ENCODE measurements at regions not wholly inside any gene's neighbourhood (a gene's known extent, or its start where the extent isn't known, plus 50 kb on each side); places are given as distances from the start of the nearest gene placed in this dataset.

- no peak overlapping the region for H3K4me3 ChIP-seq (ENCODE audit: low read depth, low read length)
- DNase-seq (ENCODE audit: low read depth): no peak
- TF ChIP-seq POLR2A (IDR thresholded peaks at IDR 0.05; ENCODE audit: extremely low read depth, insufficient read length) (no peak), MYC (IDR thresholded peaks at IDR 0.05; ENCODE audit: low read depth, low read length) (no peak), CTCF (IDR thresholded peaks at IDR 0.05; ENCODE audit: low read depth, low read length) (no peak)
Measured at GRCh38 chr9:124101215-124101968, 89.8 kb downstream of the LHX2 start.

GRCh38 chr9:124101969-124102345 is 90.4 kb downstream of the LHX2 start:
- DNase-seq (ENCODE audit: low read depth): no peak
- no peak overlapping the region for H3K4me3 ChIP-seq (ENCODE audit: low read depth, low read length)
- TF ChIP-seq MAX (IDR thresholded peaks at IDR 0.05; ENCODE audit: low read depth, low read length) (no peak), CTCF (IDR thresholded peaks at IDR 0.05; ENCODE audit: low read depth, low read length) (no peak), POLR2A (IDR thresholded peaks at IDR 0.05; ENCODE audit: extremely low read depth, insufficient read length) (no peak), MYC (IDR thresholded peaks at IDR 0.05; ENCODE audit: low read depth, low read length) (no peak)

- DNase-seq (ENCODE audit: low read depth): no peak
- H3K4me3 ChIP-seq (ENCODE audit: low read depth, low read length): no peak overlapping the region
- TF ChIP-seq POLR2A (IDR thresholded peaks at IDR 0.05; ENCODE audit: extremely low read depth, insufficient read length) (no peak), MYC (IDR thresholded peaks at IDR 0.05; ENCODE audit: low read depth, low read length) (no peak), CTCF (IDR thresholded peaks at IDR 0.05; ENCODE audit: low read depth, low read length) (no peak), MAX (IDR thresholded peaks at IDR 0.05; ENCODE audit: low read depth, low read length) (no peak)
Measured at GRCh38 chr9:124102363-124102762, 90.8 kb downstream of the LHX2 start.

- TF ChIP-seq MYC (IDR thresholded peaks at IDR 0.05; ENCODE audit: low read depth, low read length): no peak
- no peak for TF ChIP-seq MAX (IDR thresholded peaks at IDR 0.05; ENCODE audit: low read depth, low read length)
- TF ChIP-seq POLR2A (IDR thresholded peaks at IDR 0.05; ENCODE audit: extremely low read depth, insufficient read length): no peak
- TF ChIP-seq CTCF (IDR thresholded peaks at IDR 0.05; ENCODE audit: low read depth, low read length): no peak
- no peak for DNase-seq (ENCODE audit: low read depth)
Measured at GRCh38 chr9:124105266-124105665, 93.7 kb downstream of the LHX2 start.

GRCh38 chr9:124108216-124108615 is 96.6 kb downstream of the LHX2 start:
- TF ChIP-seq CTCF (IDR thresholded peaks at IDR 0.05; ENCODE audit: low read depth, low read length) (no peak), MYC (IDR thresholded peaks at IDR 0.05; ENCODE audit: low read depth, low read length) (no peak), MAX (IDR thresholded peaks at IDR 0.05; ENCODE audit: low read depth, low read length) (no peak), POLR2A (IDR thresholded peaks at IDR 0.05; ENCODE audit: extremely low read depth, insufficient read length) (no peak)
- H3K4me3 ChIP-seq (ENCODE audit: low read depth, low read length): no peak overlapping the region
- no peak for DNase-seq (ENCODE audit: low read depth)

More at GRCh38 chr9:124105266-124105665, 93.7 kb downstream of the LHX2 start:
- H3K4me3 ChIP-seq (ENCODE audit: low read depth, low read length): no peak overlapping the region

All from NB4 (cell line).